Lower leg skin (tissue), 3 donors: ENCODE measurements at regions not wholly inside any gene's neighbourhood (a gene's known extent, or its start where the extent isn't known, plus 50 kb on each side); places are given as distances from the start of the nearest gene placed in this dataset.

Experiments
- CTCF ChIP-seq, 3 donors: fragments of 450-650 bp; IDR thresholded peaks; one replicate each; pipeline ENCODE4 v1.5.1; 2016; ENCODE audit warnings: antibody characterized with exemption in 3 of 3, mild to moderate bottlenecking in 3 of 3, moderate library complexity in 2 of 3
- POLR2A ChIP-seq, 2 donors: fragments of 450-650 bp; IDR thresholded peaks; one replicate each; pipeline ENCODE4 v1.6.1; 2016 to 2017; ENCODE audit warnings: antibody characterized with exemption in 2 of 2, mild to moderate bottlenecking in 1 of 2, moderate library complexity in 1 of 2

- TF ChIP-seq CTCF (IDR thresholded peaks at IDR 0.05) (no peak), POLR2A (IDR thresholded peaks at IDR 0.05) (no peak)
Measured at GRCh38 chr1:67514786-67515185, 84.6 kb upstream of the SERBP1 start.
